ENCODE measurements at regions not wholly inside any gene's neighbourhood (a gene's known extent, or its start where the extent isn't known, plus 50 kb on each side); places are given as distances from the start of the nearest gene placed in this dataset.

DNA sequence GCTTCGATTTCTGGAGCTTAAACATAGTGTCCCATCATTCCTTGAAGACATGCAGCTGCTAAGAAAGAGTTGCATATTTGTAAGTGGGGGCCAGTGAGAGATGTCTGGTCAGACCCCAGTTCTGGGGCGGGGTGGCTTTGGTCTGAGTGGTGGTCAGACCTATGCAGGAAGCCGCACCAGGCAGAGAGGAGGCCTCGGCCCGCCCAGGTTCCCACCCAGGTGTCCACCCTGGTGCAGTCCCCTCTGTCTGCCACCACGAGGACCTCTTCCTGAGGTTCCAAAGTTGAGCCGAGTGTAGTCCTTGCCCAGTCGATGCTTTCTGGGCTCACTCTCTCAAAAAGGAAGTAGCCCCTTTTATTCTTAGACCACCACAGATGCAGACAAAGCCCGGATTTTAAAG is 122.6 kb upstream of the DLG1 start:
- Histone ChIP-seq H3K4me3 (ENCODE audit: low read length) (no peak overlapping the region), H3K4me1 (ENCODE audit: control insufficient read depth, low read length) (no peaks in the 10 kb centered on the region), H4K20me1 (ENCODE audit: control insufficient read depth, insufficient read depth, low read depth, low read length) (no peaks in the 10 kb centered on the region), H3K9me2 (replicated peaks; ENCODE audit: control insufficient read depth, low read length) (no peaks in the 10 kb centered on the region), H3K9me3 (ENCODE audit: control insufficient read depth, insufficient read depth, low read length) (no peaks in the 10 kb centered on the region), H3K36me3 (ENCODE audit: control insufficient read depth, low read length) (no peaks in the 10 kb centered on the region), H3F3A (ENCODE audit: control insufficient read depth, insufficient read depth) (no peaks in the 10 kb centered on the region), H3K27me3 (ENCODE audit: control insufficient read depth, low read length) (peaks cover 16% of the 10 kb centered on the region), H3K79me2 (ENCODE audit: control insufficient read depth, low read length) (no peaks in the 10 kb centered on the region), H3K4me2 (ENCODE audit: low read length) (no peak overlapping the region), H3K27ac (ENCODE audit: low read depth, low read length) (no peak overlapping the region)
- TF ChIP-seq CTCF (IDR thresholded peaks at IDR 0.05; ENCODE audit: low read depth, low read length, poor library complexity, severe bottlenecking) (no peak), EZH2phosphoT487 (IDR thresholded peaks at IDR 0.05; ENCODE audit: borderline replicate concordance, low read length) (no peak)

GRCh38 chr3:197420566-197420965 is 122.2 kb upstream of the DLG1 start:
- H3K4me1 ChIP-seq (ENCODE audit: control insufficient read depth, low read length) = no peaks in the 10 kb centered on the region

GRCh38 chr3:197420115-197420514 is 121.7 kb upstream of the DLG1 start:
- no peaks in the 10 kb centered on the region for H3K9me2 ChIP-seq (replicated peaks; ENCODE audit: control insufficient read depth, low read length)
- H3K27ac ChIP-seq (ENCODE audit: low read depth, low read length) = no peak overlapping the region
- H3F3A ChIP-seq (ENCODE audit: control insufficient read depth, insufficient read depth) = no peaks in the 10 kb centered on the region
- TF ChIP-seq CTCF (IDR thresholded peaks at IDR 0.05; ENCODE audit: low read depth, low read length, poor library complexity, severe bottlenecking) (no peak), EZH2phosphoT487 (IDR thresholded peaks at IDR 0.05; ENCODE audit: borderline replicate concordance, low read length) (no peak)
- H3K4me1 ChIP-seq (ENCODE audit: control insufficient read depth, low read length) = no peaks in the 10 kb centered on the region
- H3K27me3 ChIP-seq (ENCODE audit: control insufficient read depth, low read length) = peaks cover 16% of the 10 kb centered on the region
- no peaks in the 10 kb centered on the region for H3K36me3 ChIP-seq (ENCODE audit: control insufficient read depth, low read length)
- H3K9me3 ChIP-seq (ENCODE audit: control insufficient read depth, insufficient read depth, low read length) = no peaks in the 10 kb centered on the region
- H3K79me2 ChIP-seq (ENCODE audit: control insufficient read depth, low read length) = no peaks in the 10 kb centered on the region
- no peak overlapping the region for H3K4me3 ChIP-seq (ENCODE audit: low read length)
- no peaks in the 10 kb centered on the region for H4K20me1 ChIP-seq (ENCODE audit: control insufficient read depth, insufficient read depth, low read depth, low read length)
- H3K4me2 ChIP-seq (ENCODE audit: low read length) = no peak overlapping the region

More at GRCh38 chr3:197420566-197420965, 122.2 kb upstream of the DLG1 start:
- Histone ChIP-seq H3K27me3 (ENCODE audit: control insufficient read depth, low read length) (peaks cover 16% of the 10 kb centered on the region), H3K27ac (ENCODE audit: low read depth, low read length) (no peak overlapping the region), H3K9me2 (replicated peaks; ENCODE audit: control insufficient read depth, low read length) (no peaks in the 10 kb centered on the region), H4K20me1 (ENCODE audit: control insufficient read depth, insufficient read depth, low read depth, low read length) (no peaks in the 10 kb centered on the region), H3F3A (ENCODE audit: control insufficient read depth, insufficient read depth) (no peaks in the 10 kb centered on the region), H3K9me3 (ENCODE audit: control insufficient read depth, insufficient read depth, low read length) (no peaks in the 10 kb centered on the region), H3K36me3 (ENCODE audit: control insufficient read depth, low read length) (no peaks in the 10 kb centered on the region), H3K79me2 (ENCODE audit: control insufficient read depth, low read length) (no peaks in the 10 kb centered on the region), H3K4me2 (ENCODE audit: low read length) (no peak overlapping the region), H3K4me3 (ENCODE audit: low read length) (no peak overlapping the region)
- TF ChIP-seq CTCF (IDR thresholded peaks at IDR 0.05; ENCODE audit: low read depth, low read length, poor library complexity, severe bottlenecking) (no peak), EZH2phosphoT487 (IDR thresholded peaks at IDR 0.05; ENCODE audit: borderline replicate concordance, low read length) (no peak)

DNA sequence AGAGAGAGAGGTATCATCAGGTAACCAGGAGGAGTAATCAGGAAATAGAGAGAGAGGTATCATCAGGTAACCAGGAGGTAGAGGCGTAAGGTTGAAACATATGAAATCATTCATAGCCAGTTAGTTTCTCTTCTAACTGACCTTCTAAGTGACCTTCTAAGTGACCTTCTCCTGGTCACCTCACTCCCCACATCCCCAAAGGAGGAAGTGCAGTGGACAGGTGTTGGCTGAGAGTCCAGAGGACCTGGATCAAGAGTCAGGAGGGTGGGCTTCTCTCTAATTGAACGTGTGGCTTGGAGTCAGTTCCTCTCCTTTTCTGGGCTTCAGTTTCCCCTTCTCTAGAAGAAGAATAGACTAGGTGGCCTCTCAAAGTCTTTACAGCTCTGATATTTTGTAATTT is 121.3 kb upstream of the DLG1 start:
- Histone ChIP-seq H3K4me2 (ENCODE audit: low read length) (no peak overlapping the region), H4K20me1 (ENCODE audit: control insufficient read depth, insufficient read depth, low read depth, low read length) (no peaks in the 10 kb centered on the region), H3K79me2 (ENCODE audit: control insufficient read depth, low read length) (no peaks in the 10 kb centered on the region), H3K4me3 (ENCODE audit: low read length) (no peak overlapping the region), H3K9me2 (replicated peaks; ENCODE audit: control insufficient read depth, low read length) (no peaks in the 10 kb centered on the region), H3K4me1 (ENCODE audit: control insufficient read depth, low read length) (no peaks in the 10 kb centered on the region), H3F3A (ENCODE audit: control insufficient read depth, insufficient read depth) (no peaks in the 10 kb centered on the region), H3K9me3 (ENCODE audit: control insufficient read depth, insufficient read depth, low read length) (no peaks in the 10 kb centered on the region), H3K27ac (ENCODE audit: low read depth, low read length) (no peak overlapping the region), H3K27me3 (ENCODE audit: control insufficient read depth, low read length) (peaks cover 16% of the 10 kb centered on the region), H3K36me3 (ENCODE audit: control insufficient read depth, low read length) (no peaks in the 10 kb centered on the region)
- TF ChIP-seq CTCF (IDR thresholded peaks at IDR 0.05; ENCODE audit: low read depth, low read length, poor library complexity, severe bottlenecking) = no peak
- TF ChIP-seq EZH2phosphoT487 (IDR thresholded peaks at IDR 0.05; ENCODE audit: borderline replicate concordance, low read length) = no peak
